SKM-1 treated with dmso at 0.1 percent for 144 hours (cell line): ENCODE measurements at regions not wholly inside any gene's neighbourhood (a gene's known extent, or its start where the extent isn't known, plus 50 kb on each side); places are given as distances from the start of the nearest gene placed in this dataset.

Experiments used
- DNase-seq: peaks from one replicate; lab custom pipeline; 2025; ENCODE audit not compliant: unreplicated experiment; lab: John Stamatoyannopoulos, UW

DNA sequence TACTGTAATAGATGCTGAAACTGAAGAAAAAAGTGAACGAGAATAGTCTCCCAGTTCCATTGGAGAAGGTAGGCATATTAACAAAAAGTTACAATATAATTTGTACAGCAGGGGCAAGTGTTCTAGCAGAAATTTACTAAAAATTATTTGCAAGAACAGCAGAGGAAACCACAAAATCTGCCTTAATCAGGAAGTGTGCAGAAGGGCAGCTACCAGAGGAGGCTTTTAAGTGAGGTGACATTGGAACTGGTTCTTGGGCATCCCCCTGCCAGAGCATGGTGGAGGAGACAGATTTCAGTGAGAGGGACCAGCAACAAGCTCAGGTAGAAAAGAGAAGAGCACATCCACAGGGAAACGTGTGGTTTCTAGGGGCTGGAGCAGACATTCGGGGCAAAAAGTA is 279.3 kb upstream of the CAMK1G start:
- no peak for DNase-seq

DNA sequence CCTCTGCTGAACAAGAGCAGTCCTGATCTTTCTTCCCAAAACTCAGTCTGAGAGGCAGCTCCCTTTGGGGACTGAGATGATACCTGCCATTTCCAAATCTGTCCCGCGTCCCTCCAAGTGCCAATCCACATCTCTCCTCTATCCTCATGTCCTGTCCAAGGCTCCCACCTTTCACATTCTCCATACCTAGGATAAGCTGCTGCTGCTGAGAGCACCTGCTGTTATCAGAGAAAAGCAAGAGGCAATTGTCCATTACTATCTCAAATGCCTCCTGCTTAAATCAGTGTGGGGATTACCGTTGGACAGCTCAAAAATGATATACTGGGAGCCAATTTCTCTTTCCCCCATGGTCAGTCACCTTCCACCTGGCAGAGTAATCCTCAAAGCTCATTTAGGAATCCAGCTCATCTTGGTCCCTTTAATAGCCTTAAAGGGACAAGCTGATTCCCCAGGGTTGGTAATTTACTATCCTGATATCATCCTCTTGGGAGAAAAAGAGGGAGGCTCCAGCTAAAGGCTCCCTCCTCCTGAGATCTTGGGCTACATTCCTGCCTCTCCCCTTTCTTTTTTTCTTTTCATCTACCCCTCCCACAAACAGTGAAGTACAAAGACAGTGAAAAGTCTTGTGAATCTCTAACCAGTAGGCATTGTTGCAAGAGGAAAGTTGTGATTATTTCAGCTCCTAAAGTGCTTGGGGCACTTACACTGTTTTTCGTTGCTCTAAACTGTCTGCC is 278.1 kb upstream of the CAMK1G start:
- DNase-seq, result no peak

DNA sequence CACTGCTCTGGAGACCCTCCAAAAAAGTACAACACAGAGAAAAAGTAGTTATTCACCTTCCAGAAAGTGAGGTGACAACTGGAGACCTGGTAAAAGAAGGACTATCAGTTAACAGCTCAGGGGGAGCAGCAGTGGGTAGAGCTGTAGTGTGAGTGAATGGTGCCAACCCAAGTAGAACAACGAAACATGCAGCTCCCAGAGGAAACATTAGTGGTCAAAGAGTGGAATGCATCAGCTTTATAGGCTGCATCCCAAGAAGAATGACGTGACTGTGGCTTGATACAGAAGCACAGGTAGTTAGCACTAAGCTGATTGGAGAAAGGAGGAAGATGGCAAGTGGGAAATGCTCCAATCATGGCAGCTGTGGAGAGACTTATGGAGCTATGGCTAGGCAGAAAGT is 275.7 kb upstream of the CAMK1G start:
- DNase-seq, result no peak

DNA sequence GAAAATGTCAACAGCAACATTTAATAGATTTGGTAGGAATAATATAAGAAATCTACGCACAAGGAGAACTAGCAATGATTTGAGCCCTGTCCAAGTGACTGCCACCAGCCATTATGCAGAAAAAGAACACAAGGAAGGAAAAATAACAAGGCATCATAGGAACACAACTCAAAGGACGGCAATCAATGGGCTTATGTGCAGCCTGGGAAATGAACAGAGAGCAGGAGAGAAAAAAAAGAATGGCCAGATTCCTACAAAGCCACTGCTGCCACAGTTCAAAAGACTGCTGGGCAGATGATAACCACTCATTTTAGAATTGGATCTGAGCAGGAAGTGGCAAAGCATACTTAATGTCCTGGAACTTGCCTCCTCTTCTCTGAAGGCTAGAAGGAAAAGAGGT is 274.3 kb upstream of the CAMK1G start:
- no peak for DNase-seq

DNA sequence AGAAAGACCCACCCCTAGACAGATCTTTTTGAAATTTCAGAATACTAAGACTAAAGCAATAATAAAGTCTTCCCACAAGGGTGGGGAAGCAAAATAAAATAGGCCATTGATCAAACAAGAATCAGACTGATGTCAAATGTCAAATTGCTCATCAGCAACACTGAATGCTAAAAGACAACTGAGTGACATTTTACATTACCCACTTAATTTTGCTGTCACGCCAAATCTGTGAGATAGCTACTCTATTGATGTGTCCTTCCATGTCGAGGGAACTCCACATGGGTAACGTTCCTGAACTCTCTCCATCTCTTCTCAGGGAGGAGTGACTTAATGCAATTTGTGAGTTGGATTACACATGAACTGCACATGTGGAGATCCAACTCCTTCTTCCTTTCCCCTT is 271.7 kb upstream of the CAMK1G start:
- DNase-seq, result no peak

DNA sequence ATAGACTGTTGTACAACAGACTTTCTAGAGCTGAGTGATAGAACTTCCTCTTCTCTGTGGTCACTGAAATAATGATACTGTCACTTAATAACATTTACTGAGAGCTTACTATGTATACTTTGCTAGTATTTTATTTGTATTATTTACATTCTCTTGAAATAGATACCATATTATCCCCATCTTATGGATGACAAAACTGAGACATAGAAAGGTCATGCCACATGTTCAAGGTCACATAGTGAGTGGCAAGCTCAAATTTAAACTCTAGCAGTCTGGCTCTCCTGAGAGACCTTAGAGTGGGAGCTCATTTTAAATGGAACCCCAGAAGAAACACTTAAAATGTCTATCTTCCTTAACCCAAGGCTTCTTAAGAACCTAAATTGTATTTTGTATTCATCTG is 266.6 kb upstream of the CAMK1G start:
- peak; percentile 8 for DNase-seq

DNA sequence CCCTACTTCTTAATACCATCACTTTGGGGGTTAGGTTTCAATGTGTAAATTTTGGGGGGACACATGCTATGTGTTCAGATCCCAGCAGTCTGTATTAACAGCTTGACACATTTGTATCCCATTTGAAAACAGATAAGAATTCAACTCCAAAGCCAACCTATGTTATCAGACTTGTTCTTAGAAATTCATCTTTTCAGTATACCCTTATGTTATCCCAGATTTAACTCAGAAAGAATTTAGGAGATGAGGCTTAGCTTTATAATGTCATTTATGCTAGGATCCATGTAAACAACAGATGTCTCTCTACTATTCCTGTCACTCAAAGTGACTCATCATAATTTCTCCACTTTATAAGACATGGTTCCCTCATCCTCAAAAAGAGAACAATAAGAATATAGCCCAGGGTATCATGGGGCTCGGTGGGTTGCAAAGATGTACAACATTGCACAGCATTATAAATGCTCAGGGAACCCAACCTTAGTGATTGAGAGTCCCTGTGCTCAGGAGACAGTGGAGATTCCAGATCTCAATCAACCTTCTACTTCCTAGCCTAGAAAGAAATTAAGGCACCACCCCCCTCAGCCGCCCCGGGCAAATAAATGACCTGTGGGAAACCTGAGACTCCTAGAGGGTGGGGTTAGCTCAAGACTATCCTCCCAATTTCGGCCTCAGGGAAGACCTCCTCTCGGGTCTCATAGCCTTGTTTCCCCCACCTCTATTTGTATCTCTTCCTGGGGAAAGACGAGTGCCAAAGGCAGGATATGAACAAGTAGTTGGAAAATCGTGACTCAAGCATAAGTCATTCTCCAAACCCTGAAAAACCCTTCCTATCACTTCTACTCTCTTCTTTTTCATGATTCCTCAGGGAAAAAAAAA is 265.1 kb upstream of the CAMK1G start:
- no peak for DNase-seq

DNA sequence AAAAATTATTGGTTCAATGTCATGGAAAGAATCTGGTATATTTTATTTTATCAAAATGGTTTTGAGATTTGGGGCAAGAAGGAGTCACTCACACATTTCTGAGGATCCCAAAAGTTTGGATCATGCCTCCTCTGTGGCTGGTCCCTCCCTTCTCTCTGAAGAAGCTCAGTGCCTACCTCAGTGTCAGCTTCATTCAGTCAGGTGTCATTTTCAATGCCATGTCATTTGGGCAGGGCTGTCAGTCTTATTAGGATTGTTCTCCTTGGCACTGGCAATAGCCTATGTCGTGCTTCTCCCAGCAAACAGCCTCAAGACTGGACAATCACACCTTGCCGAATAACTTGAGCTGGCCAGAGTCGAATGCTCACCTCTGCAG is 264.5 kb upstream of the CAMK1G start:
- no peak for DNase-seq

DNA sequence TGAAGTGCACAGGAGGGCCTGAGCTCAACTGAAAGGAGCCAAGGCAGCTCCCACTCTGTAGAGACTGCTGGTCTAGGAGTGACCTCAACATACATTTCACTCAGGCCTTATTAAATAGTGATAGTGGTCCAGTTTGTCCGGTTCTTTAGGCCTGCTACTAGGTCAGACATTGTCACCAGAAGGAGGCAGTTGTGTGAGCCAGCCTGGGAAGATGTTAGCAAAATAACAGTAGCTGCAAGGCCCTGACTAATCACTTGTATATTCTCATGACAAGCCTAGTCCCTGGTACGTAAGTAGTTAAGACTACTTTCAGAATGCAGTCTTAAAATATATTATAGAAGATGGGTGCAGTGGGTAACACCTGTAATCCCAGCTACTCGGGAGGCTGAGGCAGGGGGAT is 264.0 kb upstream of the CAMK1G start:
- DNase-seq, result no peak

DNA sequence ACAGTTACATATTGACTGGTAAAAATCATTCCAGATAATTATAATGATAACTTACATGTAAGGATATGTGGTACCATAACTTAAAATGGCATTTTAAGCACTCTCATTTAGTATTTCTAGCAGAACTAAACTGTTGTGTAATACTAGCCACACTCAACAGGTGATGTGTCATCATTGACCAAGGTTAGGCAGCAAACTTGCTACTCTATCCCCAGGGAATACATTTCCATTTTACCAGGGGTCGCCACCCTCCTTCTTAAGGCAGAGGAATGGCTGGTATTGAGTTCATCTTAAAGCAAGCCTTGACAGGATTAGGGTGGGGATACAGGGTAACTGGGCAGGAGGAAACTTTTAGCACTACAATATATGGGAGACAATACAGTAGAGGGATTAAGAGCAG is 259.8 kb upstream of the CAMK1G start:
- DNase-seq, result no peak

DNA sequence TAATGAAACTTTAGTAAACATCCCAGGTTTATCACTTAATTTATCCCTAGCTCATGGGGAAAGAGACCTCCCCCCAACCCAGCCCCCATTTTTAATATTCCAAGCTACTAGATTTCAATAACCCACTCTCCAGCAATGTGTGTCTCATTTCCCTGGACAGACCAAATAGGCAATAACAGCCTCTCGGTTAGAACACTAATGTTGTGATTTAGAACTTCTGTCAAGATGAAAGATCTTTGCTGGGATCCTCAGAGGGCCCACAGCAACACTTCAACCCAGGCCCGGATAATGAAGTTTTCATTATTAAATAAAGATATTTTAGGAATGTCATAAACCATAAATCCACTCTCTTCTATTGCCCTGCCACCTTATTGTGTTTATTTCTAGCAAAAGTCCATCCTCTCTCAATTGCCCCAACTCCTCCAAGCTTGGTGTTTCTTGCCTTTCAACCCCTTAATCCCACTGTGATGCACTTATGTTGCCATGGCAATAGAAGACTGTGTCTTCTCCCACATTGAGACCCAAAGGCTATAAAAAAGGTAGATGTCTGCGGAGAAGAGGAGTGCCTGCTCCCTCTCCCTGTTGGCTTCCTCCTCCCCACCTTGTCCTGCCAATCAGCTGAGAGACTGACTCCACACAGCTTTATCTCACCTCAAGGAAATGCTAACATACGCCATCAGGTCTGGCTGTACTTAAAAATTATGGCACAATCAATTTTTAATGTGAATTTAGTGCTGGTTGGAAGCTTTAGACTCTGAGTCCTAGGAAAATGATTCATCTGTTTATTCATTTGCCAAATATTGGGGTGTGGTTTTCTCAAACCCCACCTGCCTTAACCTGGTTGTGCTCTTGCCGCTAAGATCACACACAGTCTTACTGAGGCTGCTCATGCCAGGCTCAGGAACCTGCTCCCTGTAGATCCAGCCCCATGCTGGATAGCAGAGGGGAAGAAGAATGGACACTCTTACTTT is 258.3 kb upstream of the CAMK1G start:
- no peak for DNase-seq

DNA sequence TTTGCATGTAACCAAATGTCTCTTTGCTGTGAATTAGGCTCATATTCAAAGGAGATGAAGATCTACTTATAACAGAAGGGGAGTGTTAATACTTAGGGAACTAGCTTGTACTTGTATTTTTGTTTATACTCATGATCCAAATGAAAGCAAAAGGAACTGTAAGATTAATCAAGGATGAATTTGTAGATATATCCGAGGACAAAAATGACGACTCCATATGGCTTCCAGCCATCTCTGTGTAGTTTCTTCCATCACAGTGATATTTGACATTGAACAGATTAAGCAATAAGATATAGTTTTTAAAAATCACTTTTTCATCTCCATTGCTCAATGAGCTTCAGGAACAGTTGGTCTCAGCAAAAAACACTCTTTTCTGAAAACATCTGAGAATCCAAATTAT is 257.4 kb upstream of the CAMK1G start:
- DNase-seq, result no peak

DNA sequence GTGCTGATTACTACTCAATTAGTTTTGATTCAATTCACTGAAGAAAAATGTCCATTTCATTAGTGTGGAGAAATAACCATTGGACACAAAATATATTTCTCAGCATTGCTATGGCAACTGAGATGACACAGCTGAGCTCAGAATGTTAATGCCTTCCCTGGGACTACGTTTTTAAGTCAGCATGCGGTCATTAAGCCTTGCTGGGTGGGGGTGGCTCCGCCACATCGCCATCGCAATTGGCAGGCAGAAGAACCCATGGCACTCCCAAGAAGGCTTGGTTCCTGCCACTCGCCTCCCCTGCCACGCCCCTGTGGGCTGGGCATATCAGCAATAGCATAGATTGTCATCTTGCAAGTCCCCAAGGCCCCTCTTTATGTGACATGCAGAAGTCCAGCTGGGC is 256.7 kb upstream of the CAMK1G start:
- no peak for DNase-seq

DNA sequence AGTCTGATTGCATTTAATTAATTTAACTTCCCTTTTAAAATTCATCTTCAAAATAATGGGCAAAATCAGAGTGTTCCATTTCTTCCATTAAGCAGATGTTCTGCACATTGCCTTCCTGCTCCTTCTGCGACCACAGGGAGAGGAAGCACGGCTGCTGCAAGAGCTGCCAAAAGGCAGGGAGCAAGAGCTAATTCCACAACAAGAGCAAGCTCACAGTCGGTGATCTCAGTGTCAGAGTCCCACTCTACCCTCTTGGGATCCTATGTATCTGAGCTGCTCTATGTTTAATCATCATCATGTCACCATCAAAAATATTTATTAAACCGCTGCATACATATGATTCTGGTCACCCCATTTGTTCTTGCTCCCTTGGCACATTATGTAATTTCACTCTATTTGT is 255.3 kb upstream of the CAMK1G start:
- no peak for DNase-seq

DNA sequence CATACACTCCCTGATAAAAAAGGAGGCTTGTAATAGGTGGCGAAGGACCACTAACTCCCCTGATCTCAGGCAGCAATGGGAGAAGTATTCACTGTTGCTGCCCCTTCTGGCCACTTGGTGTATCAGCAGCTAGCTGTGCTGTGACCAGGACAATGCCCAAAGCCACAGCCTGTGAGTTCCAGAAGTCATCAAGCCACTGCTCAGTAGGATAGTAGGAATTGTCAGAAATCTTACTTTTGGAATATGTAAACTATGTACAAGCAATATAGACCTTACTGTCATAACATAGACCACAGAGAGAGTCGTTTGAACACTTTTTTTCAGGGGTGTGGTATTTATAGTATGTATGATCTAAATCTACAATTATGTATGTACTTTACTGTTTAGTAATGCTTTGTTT is 248.3 kb upstream of the CAMK1G start:
- peak; percentile 23 for DNase-seq

DNA sequence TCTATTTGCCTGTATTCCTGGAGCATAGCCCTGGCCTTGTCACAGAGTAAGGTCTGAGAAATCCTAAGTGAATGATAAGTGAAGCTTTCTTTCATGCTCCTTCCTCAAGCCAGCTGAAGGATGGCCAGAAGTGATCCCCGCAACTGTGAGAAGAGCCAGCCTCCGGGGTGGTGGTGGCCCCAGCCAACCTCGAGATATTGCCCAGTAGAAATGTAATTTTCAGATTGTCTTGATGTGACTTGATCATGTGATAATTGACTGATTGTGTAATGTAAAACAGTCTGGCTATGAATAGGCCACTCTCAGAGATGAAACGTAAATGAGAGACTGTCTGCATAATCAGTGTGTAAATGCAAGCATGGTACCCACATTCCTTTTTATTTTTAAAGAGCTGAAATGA is 242.4 kb upstream of the CAMK1G start:
- no peak for DNase-seq

DNA sequence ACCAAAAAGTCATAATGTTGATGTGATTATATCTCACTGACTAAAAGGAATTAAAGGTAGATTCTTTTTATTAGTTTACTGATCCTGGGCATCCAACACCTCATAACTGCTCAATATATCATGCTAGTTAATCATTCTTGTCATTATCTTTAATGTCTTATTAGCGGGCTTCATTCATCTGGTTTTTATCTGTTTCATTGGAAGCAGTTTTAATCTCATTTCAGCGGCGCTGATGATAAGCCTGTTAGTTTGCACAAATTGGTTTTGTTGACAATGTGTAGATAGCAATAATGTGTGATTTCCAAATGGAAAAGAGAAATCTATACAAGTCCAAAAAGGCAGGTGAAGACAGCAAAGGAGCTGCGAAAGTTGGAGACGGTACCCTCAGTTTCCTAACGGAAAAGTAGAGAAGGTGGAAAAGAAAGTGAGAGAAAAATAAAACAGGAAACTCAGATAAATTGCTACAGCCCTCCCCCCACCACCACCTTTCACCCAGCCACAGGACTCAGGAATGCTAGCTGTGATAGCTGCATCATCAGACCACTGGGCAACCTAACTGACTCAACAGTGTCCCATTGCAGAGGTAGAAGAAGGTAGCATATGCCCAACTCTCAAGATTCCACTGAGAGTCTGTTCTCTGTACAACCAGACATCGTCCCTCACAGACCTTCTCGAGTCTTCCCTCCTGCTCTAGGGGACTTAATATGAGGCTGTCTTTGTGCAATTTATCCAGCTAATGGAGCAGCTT is 241.7 kb upstream of the CAMK1G start:
- DNase-seq, result no peak

DNA sequence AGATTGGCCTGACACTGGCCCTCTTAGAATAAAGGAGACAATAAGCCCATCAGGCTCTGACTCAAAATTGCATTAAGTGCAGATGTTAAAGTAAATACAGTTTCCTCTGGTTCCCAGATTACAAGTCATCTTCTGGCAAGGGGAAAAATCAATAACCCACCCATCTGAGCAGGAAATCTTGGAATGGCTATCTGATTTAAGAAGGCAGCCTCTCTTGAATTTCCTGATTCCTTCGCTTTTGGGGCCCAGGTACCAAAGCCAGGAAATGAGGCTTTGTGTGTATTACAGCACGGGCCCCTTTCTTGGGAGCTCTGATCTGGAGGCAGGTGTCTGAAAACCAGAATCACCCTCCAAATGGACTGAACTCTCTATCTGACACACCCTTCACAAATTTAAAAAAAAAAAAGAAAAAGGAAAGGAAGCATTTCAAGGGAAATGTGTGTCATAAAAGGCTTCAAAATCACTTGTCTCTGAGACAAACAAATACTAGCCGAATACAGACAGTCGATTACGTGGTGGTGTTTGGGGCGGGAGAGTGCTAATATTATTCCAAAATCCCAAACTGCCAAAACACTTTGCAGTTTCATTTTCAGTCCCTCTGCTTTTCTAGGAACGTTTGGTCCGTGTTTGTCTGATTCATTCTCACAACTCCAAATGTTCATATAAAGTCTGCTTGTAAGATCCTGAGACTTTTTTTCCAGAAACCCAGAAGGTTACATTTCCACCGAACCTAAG is 240.9 kb upstream of the CAMK1G start:
- no peak for DNase-seq

DNA sequence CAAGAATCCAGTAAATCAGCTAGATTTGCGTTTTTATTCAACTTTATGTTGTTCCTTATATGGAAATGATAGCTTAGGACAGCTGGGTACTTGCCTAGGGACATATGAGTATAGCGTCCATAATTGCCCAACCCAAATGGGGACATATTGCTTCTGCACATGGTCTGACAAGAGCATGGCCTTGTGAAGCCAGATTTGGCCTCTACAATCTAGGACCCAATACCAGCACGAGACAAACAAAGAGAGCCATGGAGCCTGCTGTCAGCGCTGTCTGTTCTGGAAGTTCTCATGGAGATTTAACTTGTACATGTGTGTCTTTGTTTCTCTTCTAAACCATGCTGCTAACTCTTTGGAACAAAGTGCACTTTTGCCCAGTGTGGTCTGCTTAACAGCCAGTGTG is 240.0 kb upstream of the CAMK1G start:
- DNase-seq, result no peak

DNA sequence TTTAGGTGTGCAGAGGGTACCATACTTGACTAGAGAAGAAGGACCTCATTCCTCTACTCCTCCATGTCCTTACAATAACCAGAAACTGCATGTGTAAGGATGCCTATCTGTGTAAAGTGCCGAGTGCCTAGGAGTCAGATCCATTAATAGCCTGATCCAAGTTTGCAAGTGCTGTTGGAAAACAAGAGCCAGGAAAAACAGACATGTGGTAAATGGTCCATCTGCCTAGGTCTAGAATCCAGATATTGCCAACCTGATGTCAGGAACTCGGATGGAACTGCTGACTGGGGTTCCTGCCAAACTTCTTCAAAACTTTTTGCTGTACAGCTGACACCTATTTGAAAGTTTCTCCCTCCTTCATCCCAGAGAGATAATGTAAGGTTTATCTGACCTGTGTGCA is 239.4 kb upstream of the CAMK1G start:
- DNase-seq, result no peak
